ENCODE measurements at regions not wholly inside any gene's neighbourhood (a gene's known extent, or its start where the extent isn't known, plus 50 kb on each side); places are given as distances from the start of the nearest gene placed in this dataset.

DNA sequence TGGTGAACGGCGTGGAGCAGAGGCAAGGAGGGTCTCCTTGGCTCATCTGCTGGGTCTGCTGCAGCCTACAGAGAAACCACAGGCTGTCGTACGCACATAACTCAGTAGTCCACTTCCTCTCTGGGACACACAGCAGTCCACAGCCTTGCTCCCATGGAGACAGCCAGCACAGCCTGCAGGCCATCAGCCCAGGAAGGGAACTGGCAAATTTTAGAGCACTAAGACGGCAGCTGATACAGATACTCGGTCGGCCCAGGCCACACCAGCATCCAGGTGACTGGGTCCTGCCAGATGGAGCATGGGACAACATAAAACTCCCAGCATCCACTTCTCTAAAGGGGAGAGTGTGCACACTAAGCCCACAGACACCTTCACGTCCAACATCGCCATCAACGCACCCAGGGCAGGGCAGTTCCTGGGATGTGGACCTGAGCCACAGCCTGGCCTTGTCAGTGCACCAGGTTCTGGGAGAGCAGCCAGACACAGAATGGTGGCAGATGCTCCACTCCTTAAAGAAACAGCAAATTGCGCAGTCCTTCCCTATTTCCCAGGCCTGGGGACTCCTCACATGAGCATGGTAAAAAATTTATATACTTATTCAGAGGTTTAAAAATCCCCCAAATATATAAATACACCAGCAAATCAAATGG lies 247.1 kb upstream of the RAB4A start:
- no peak overlapping the region for H3K27ac Mint-ChIP-seq
- TF ChIP-seq, protein P1, sequence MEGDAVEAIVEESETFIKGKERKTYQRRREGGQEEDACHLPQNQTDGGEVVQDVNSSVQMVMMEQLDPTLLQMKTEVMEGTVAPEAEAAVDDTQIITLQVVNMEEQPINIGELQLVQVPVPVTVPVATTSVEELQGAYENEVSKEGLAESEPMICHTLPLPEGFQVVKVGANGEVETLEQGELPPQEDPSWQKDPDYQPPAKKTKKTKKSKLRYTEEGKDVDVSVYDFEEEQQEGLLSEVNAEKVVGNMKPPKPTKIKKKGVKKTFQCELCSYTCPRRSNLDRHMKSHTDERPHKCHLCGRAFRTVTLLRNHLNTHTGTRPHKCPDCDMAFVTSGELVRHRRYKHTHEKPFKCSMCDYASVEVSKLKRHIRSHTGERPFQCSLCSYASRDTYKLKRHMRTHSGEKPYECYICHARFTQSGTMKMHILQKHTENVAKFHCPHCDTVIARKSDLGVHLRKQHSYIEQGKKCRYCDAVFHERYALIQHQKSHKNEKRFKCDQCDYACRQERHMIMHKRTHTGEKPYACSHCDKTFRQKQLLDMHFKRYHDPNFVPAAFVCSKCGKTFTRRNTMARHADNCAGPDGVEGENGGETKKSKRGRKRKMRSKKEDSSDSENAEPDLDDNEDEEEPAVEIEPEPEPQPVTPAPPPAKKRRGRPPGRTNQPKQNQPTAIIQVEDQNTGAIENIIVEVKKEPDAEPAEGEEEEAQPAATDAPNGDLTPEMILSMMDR (conservative IDR thresholded peaks at IDR 0.05), result no peak
- no peak for DNase-seq (ENCODE audit: extremely low spot score, unreplicated experiment)
- no peaks in the 10 kb centered on the region for H3K9me3 Mint-ChIP-seq
- no peaks in the 10 kb centered on the region for H3K36me3 Mint-ChIP-seq
- H3K4me3 Mint-ChIP-seq, result no peak overlapping the region
- H3K4me1 Mint-ChIP-seq (ENCODE audit: unreplicated experiment), result peaks cover 37% of the 10 kb centered on the region
- H3K27me3 Mint-ChIP-seq, result no peaks in the 10 kb centered on the region

DNA sequence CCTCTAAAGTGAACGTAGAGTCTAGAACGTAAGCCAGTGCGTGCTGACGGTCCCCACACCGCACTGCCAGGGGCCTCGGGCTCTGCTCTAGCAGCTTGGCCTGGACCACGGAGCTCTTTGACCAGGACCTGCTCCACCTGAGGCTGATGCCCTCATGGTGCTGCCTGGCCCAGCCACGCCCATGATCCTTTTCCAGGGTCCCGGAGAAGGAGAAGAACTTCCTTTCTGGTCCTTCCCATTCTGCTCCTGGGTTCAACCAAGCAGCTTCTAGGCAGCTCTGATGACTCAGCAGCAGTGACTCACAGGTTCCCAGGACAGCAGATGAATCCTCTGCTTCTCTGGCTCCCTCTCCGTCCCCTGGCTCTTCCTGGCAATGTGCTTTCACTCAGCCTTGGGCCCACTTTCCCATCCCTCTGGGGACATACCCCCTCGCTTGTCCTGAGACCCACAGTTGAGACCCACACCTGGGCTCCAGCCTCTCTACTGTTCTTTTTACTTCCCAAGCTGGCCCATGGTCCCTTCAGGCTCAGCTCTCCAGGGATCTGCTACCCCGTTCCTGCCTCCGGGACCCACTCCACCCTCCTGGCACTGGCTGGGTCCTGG lies 246.3 kb upstream of the RAB4A start:
- no peak for DNase-seq (ENCODE audit: extremely low spot score, unreplicated experiment)
- no peaks in the 10 kb centered on the region for H3K36me3 Mint-ChIP-seq
- peaks cover 37% of the 10 kb centered on the region for H3K4me1 Mint-ChIP-seq (ENCODE audit: unreplicated experiment)
- no peaks in the 10 kb centered on the region for H3K9me3 Mint-ChIP-seq
- TF ChIP-seq, protein P1 (conservative IDR thresholded peaks at IDR 0.05), result no peak
- H3K27me3 Mint-ChIP-seq, result no peaks in the 10 kb centered on the region
- no peak overlapping the region for H3K4me3 Mint-ChIP-seq
- no peak overlapping the region for H3K27ac Mint-ChIP-seq

DNA sequence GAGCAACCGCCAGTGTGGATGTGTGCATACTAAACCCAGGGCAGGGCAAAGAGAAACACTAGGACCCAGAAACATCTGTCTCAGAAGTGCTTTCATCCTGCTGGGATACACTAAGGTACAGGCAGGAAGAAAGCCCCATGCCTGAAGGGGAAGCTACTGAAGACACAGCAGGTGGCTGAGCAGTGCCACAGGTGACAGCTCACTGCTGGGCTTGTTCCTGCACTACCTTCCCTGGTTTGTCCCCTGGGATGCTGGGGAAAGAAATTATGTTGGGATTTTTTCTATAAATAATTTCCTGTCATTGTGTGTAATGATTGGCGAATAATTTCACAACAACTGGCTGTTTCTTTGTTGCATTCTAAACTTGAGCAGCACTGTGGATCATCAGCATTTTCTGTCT lies 245.3 kb upstream of the RAB4A start:
- no peaks in the 10 kb centered on the region for H3K27me3 Mint-ChIP-seq
- H3K4me3 Mint-ChIP-seq, result no peak overlapping the region
- no peaks in the 10 kb centered on the region for H3K9me3 Mint-ChIP-seq
- DNase-seq (ENCODE audit: extremely low spot score, unreplicated experiment), result no peak
- TF ChIP-seq, protein P1 (conservative IDR thresholded peaks at IDR 0.05), result no peak
- H3K4me1 Mint-ChIP-seq (ENCODE audit: unreplicated experiment), result peaks cover 40% of the 10 kb centered on the region
- no peak overlapping the region for H3K27ac Mint-ChIP-seq
- no peaks in the 10 kb centered on the region for H3K36me3 Mint-ChIP-seq

DNA sequence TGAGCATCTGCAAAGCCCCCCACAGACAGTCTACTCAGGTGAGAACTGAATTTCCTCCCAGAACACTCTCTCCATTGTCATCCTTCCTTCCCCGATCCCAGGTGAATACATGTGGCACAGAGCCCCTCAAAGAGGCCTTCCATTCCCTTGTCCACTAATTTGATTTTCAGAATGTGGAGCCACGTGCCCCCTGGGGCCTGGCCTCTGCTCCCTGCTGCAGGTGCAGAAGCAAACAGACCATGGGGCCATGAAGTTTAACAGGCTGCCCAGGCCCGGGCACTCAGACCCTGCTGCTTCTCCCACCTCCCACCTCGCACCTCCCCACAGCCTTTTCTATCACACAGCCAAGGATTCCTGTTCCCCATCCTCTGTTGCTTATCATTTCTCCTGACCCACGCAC lies 243.8 kb upstream of the RAB4A start:
- no peaks in the 10 kb centered on the region for H3K27me3 Mint-ChIP-seq
- H3K4me3 Mint-ChIP-seq, result peak overlapping the region; percentile 55
- no peaks in the 10 kb centered on the region for H3K36me3 Mint-ChIP-seq
- TF ChIP-seq, protein P1 (conservative IDR thresholded peaks at IDR 0.05), result no peak
- peaks cover 47% of the 10 kb centered on the region for H3K4me1 Mint-ChIP-seq (ENCODE audit: unreplicated experiment)
- H3K9me3 Mint-ChIP-seq, result no peaks in the 10 kb centered on the region
- no peak for DNase-seq (ENCODE audit: extremely low spot score, unreplicated experiment)
- H3K27ac Mint-ChIP-seq, result peak overlapping the region; percentile 50

DNA sequence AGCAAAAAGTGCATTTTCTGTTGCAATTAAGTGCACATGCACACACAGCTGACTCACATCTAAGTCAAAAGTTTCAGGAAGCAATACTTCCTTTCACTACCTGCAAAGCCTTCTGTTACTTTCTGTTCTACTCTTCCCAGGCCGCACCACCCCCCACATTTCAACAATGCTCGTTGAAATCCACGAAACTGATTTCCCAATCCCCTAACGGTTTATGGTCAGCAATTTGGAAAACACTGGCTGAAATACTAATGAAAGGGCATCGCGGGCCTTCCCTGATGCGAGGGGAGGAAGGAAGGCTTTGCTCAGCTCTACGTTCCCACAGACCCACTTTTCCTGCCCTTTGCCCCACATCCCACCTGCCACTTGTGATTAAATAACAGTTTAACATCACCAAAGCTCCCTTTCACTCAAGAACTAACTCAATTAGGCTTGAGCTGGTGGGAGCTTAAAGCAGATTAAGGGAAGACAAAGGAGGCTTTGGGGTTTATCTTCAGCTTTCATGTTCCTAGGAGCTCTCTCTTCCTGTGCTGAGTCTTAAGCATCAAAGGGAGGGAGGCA lies 243.2 kb upstream of the RAB4A start:
- no peaks in the 10 kb centered on the region for H3K9me3 Mint-ChIP-seq
- H3K36me3 Mint-ChIP-seq, result no peaks in the 10 kb centered on the region
- H3K27ac Mint-ChIP-seq, result peak overlapping the region; percentile 50
- DNase-seq (ENCODE audit: extremely low spot score, unreplicated experiment), result no peak
- H3K4me1 Mint-ChIP-seq (ENCODE audit: unreplicated experiment), result peaks cover 47% of the 10 kb centered on the region
- H3K4me3 Mint-ChIP-seq, result peak overlapping the region; percentile 55
- no peaks in the 10 kb centered on the region for H3K27me3 Mint-ChIP-seq
- TF ChIP-seq, protein P1 (conservative IDR thresholded peaks at IDR 0.05), result no peak

All from type B pancreatic cell (in vitro differentiated cells).